ENCODE measurements at regions not wholly inside any gene's neighbourhood (a gene's known extent, or its start where the extent isn't known, plus 50 kb on each side); places are given as distances from the start of the nearest gene placed in this dataset.

DNA sequence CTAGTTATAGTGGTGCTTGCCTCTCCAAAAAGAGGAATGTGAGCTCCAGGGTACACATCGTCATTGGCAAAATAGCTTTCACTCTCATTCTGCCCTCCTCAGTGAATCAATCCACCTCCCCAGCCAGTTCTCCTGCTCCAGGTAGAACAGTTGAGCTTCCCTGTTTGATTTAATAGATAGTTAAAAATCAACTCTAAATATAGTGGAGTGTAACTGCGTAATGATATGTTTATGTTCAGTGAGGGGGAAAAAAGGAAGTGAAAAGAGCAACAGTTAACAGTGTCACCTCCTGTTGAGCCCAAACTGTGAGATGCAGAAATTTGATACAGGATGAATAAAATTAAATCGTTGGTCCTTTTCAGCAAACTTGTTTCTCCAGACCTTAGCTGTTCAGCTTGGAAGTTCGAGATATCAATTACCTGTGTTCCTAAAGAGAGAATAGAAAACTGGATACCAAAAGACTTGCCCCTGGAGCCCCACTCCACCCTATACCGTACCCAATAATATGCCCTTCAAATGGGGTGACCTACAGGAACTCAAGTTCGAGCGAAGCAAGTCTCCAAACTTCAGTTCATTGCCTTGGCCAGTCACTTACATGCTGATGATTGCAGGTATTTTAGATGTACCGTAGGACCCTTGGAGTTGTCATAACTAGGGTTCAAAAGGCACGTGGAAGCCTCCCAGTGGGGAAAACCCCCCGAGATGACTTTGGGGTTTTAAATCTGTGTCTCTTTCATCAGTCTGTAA lies 708.4 kb downstream of the RNF144A start:
- no peaks in the 10 kb centered on the region for H3K36me3 ChIP-seq (ENCODE audit: low read depth)
- H3K9me3 ChIP-seq, result no peaks in the 10 kb centered on the region
- H3K4me3 ChIP-seq, result no peak overlapping the region
- intact Hi-C loops (cut with DNase I, micrococcal nuclease), result no loop called here
- DNase-seq, result no peak
- TF ChIP-seq, protein P1, sequence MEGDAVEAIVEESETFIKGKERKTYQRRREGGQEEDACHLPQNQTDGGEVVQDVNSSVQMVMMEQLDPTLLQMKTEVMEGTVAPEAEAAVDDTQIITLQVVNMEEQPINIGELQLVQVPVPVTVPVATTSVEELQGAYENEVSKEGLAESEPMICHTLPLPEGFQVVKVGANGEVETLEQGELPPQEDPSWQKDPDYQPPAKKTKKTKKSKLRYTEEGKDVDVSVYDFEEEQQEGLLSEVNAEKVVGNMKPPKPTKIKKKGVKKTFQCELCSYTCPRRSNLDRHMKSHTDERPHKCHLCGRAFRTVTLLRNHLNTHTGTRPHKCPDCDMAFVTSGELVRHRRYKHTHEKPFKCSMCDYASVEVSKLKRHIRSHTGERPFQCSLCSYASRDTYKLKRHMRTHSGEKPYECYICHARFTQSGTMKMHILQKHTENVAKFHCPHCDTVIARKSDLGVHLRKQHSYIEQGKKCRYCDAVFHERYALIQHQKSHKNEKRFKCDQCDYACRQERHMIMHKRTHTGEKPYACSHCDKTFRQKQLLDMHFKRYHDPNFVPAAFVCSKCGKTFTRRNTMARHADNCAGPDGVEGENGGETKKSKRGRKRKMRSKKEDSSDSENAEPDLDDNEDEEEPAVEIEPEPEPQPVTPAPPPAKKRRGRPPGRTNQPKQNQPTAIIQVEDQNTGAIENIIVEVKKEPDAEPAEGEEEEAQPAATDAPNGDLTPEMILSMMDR (IDR thresholded peaks at IDR 0.05), result no peak
- ATAC-seq, result no peak
- no peaks in the 10 kb centered on the region for H3K4me1 ChIP-seq (ENCODE audit: low read depth)

DNA sequence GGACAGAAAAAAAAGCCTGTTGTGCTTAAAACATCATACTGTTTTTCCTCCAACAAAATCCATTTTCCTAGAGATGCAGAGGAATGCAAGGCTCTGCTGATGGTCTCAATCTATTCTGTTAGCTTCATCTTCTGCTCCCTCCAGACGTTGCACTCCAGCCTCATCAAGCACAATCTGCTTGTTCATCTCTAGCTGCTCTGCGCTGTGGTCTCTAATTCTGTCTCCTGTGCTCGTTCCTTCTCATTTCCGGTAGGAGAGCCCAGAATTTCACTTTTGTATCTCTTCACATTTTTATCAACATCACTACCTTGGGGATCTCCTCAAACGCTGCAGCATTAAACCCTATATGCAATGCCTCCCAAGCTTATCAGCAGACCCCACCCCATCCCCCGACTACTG lies 708.9 kb downstream of the RNF144A start:
- no peaks in the 10 kb centered on the region for H3K4me1 ChIP-seq (ENCODE audit: low read depth)
- TF ChIP-seq, protein P1 (IDR thresholded peaks at IDR 0.05), result no peak
- DNase-seq (no peak), ATAC-seq (no peak)
- H3K4me3 ChIP-seq, result no peak overlapping the region
- H3K9me3 ChIP-seq, result no peaks in the 10 kb centered on the region
- intact Hi-C loops (cut with DNase I, micrococcal nuclease), result no loop called here
- no peaks in the 10 kb centered on the region for H3K36me3 ChIP-seq (ENCODE audit: low read depth)

DNA sequence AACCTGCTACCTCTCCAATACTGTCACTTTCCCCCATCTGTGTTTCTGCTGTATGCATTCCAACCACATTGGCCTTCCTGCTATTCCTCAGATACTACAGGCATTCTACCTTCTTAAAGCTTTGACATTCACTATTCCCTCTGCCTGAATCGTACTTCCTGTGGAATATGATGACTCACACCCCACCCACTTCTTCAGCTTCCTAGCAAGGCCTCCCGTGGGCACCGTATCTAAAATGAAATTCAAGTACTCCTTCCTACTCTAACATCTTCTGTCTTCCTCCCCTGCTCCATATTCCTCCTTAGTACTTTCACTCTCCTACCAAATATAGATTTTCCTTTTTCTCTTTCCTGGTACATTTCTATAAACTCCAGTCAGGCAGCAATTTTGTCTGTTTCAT lies 710.4 kb downstream of the RNF144A start:
- Histone ChIP-seq H3K36me3 (ENCODE audit: low read depth) (no peaks in the 10 kb centered on the region), H3K4me3 (no peak overlapping the region), H3K4me1 (ENCODE audit: low read depth) (no peaks in the 10 kb centered on the region), H3K9me3 (no peaks in the 10 kb centered on the region)
- ATAC-seq (no peak), DNase-seq (no peak)
- intact Hi-C loops (cut with DNase I, micrococcal nuclease), result no loop called here
- TF ChIP-seq, protein P1 (IDR thresholded peaks at IDR 0.05), result no peak

DNA sequence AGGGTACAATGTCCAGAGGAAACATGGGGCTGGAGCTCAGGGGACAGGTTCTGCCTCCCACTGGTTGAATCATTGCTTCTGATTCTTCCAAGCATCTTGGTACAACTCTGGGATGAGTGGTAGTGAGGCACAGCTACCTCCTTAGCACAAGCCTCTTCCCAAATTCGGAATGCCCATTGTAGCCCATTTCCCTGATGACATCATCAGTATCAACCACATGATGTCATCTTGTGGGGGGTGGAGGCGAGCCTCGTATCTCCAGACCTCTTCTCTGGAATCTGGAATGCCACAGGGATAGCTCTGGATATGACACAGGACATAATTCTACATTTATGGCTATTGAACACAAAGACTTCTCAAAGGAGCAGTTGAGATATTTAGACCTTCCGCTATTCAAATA lies 715.2 kb downstream of the RNF144A start:
- H3K9me3 ChIP-seq, result no peaks in the 10 kb centered on the region
- DNase-seq (no peak), ATAC-seq (no peak)
- intact Hi-C loops (cut with DNase I, micrococcal nuclease), result no loop called here
- H3K4me1 ChIP-seq (ENCODE audit: low read depth), result no peaks in the 10 kb centered on the region
- TF ChIP-seq, protein P1 (IDR thresholded peaks at IDR 0.05), result no peak
- no peaks in the 10 kb centered on the region for H3K36me3 ChIP-seq (ENCODE audit: low read depth)
- no peak overlapping the region for H3K4me3 ChIP-seq

DNA sequence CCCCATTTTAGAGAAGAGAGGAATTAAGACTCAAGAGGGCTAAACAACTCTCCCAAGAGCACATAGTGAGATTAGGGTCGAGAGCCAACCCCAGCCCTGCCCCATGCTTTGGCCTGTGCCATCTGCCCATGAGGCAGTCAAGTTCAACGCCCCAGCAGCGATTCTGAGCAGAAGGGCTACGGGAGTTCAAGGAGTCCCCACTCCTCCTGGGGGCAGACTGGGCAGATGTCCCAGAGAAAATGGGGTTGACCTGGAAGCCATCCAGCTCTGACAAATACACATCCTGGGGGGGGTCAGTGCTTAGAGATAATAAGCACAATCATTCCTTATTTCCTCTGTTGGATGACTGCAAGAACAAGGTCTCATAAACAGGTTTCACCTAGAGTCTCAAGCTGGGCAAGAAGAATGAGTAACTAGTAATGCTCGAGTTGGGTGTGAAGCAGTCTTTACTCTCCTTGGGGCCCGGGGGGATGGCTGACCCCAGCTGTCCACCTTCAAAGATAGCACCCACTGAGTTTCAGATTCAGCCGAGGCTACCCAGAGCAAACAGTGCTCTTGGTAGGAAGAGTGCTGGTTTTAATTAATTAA lies 716.4 kb downstream of the RNF144A start:
- Histone ChIP-seq H3K4me1 (ENCODE audit: low read depth) (no peaks in the 10 kb centered on the region), H3K4me3 (no peak overlapping the region), H3K9me3 (no peaks in the 10 kb centered on the region), H3K36me3 (ENCODE audit: low read depth) (no peaks in the 10 kb centered on the region)
- TF ChIP-seq, protein P1 (IDR thresholded peaks at IDR 0.05), result no peak
- DNase-seq (no peak), ATAC-seq (no peak)
- intact Hi-C loops (cut with DNase I, micrococcal nuclease), result no loop called here

All from mucosa of descending colon (tissue), 3 donors.